ENCODE measurements at regions not wholly inside any gene's neighbourhood (a gene's known extent, or its start where the extent isn't known, plus 50 kb on each side); places are given as distances from the start of the nearest gene placed in this dataset.

DNA sequence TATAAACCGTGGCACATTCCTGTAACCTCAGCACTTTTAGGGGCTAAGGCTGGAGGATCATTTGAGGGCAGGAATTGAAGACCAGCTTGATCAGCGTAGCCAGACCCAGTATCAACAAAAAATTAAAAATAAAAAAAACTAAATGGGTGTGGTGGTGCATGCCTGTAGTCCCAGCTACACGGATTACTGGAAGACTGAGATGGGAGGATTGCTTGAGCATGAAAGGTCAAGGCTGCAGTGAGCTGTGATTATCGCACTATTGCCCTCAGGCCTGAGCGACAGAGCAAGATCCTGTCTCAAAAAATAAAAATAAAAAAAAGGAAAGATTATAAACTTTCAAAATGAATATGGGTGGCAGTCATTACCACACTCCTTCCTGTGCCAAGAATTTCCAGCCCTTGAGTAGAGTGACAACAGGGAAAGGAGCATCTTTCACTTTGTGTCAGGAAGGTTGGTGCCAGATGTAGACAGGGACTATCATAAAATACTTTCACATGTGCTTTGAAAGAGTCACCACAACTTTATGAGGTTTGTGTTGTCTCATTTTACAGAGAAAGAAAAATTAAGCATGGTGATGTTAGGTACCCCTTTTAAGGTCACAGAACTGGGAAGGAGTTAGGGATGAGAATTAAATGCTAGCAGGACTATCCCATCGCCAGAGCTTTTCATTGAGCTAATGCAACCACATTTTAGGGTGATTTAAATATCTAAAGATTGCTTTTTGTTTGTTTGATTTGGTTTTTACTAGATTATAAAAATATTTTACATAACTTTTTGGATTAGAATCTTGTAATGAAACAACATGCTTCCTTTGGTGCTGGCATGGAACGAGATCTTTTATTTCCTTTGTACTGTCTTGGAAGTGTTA is 1617.4 kb upstream of the ACVR2A start:
- DNase-seq (ENCODE audit: low read depth): no peak

DNA sequence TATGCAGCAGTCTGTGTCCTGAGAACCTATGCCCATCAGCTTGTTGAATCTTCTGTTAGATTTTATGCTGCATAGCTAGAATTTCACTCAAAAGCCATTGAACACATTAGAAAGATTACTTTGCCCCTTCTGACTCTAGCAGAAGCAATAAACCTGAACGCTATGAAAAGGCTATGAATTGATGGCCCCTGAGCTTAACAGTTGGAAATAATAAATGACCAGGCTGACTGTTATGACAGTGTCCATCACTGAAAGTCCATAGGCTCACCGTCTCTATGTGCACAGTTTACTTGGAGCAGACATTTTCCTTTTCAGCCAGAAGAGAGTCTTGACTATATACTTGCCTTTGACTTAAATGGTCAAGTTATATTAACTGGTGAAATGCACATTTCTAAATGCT is 1618.8 kb upstream of the ACVR2A start:
- no peak for DNase-seq (ENCODE audit: low read depth)

DNA sequence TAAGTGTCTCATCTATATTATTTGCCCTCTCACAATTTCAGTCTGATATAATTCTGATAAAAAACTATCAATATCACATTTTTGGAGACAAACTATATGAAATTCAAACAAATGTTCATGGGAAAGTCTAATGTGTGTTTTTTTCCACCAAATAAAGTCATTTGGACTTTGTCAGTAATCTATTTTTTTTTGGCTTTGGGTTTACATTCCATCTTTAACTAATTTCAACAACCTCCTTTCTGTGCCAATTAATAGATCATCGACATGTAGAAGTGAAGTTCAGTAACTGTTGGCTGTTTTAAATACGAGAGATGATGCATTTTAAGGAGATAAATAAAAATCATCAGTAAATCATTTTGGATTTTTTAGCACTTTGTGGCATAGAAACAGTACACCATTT is 1623.0 kb upstream of the ACVR2A start:
- no peak for DNase-seq (ENCODE audit: low read depth)

DNA sequence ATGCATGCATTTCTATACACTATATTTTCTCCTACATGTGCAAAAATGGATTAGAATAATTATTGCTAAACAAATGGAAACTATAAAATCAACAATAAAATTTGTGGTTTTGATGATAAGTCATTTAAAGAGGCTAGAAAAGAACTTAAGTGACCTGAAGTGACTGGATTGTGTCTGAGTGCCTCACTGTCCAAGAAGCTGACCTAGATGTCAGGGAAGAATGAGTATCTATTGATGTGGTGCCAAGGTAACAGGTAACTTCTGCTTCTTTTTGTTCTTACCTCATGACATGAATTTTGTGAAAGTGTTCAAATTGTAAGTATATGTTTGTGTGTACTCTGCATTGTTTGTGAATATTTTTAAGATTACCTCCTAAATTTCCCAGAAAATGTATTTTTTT is 1623.9 kb upstream of the ACVR2A start:
- no peak for DNase-seq (ENCODE audit: low read depth)

DNA sequence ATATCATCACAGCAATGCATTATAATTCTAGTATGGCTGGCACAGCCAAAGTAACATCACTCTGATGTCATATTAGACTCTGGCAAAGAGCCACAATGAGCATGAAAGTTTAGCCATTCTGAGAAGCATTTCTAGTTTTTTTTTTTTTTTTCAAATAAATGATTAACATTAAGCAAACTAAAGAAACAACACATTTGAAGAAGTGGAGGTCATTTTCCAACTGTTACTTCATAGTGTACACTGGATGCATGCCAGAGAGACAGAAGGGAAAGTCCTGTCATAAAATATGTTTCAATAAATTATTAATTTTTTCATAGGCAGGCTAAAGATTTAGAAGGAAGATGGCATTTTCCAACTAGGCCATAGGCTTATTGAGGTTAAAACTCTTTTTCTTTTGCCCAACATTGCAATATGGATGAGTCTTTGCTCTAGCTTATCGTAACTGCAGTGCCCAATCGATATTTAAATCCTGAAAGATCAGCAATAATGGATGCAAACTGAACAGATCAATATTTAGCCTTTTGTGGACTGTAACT is 1630.4 kb upstream of the ACVR2A start:
- DNase-seq (ENCODE audit: low read depth): no peak

DNA sequence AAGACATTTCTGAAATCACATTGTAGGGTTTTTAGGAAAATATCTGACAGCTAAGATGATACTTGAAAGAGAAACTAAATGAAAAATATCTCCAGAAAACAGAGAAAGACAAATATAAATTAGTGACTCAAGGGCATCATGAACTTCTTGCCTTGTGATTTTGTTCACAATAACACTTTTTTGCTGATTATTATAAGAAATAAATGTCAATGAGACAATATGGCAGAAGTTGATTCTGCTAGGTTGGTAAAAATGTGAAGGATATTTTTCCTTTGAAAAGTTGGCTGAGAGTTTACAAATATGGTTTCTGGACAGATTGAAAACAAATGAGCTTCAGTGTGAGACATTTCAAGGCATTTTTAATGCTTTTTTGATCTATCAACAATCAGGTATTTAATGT is 1631.2 kb upstream of the ACVR2A start:
- DNase-seq (ENCODE audit: low read depth): no peak

DNA sequence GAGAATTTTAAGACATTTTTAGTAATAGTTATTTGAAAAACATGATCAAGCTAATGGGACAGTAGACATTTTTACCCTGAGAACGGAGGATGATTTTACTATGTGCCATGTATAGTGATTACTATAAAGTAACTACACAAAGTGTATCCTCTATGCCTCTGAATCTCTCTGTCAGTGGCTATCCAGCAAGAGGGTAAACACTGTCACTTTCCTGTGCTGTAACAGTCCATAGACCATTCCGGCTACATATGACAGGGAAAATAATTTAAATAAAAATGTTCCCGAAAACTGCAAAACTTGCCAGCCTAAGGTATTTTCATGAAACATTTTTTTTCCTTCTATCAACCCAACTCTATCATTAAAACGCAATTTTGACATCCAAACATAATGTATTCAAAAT is 1632.2 kb upstream of the ACVR2A start:
- DNase-seq (ENCODE audit: low read depth): no peak

DNA sequence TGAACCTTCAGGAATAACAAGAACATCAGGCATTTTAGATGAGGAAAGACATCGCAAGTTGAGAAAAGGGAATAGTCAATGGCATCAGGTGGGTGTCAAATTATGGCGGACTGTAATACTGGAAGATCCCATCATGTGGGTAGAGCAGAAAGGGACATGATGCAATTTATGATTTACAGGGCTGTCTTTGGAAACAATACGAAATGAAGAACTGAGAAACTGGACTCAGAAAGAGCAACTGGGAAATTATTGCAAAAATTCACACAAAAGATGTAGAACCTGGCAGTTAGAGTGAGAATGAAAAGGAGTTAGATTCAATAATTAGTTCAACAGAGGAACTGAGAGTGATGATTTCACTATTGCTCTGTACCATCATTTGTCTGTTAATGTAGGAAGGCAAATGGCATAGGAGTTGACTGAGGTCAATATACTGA is 1635.0 kb upstream of the ACVR2A start:
- DNase-seq (ENCODE audit: low read depth): no peak

DNA sequence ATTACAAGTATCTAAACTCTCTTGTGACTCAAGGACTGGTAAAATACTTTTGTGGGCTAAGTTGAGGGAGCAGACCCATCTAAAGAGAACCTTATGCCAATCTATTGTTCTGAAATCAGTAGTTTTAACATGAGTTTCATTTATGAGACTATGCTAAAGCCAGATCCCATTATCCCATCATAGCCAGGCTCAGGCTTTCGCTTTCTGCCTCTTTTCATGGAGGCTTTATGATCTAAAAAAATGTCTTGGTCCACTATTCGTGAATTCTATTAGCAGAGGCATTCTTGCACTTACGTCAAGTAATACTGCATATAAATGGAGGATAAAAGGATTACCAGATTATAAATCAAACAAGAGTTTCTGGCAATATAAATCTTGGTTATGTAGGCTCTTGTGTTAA is 1636.9 kb upstream of the ACVR2A start:
- DNase-seq (ENCODE audit: low read depth): no peak

DNA sequence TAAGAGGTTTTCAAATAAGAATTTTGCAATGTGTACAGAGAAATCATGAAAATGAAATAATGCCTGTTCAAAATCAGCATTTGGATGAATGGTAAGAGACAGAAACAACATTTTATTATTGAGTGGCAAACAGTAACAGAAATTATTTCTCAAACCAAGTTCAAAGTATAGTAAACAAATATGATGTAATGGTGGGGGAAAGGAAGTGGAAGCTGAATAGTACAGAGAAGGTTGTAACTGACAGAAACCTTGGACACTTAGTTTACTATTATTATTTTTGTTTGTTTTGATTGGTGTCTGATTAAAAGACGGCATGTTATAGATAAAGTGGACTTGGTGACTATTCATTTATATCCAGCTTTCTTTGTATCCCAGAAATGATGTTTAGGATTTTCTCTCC is 1637.4 kb upstream of the ACVR2A start:
- DNase-seq (ENCODE audit: low read depth): no peak

DNA sequence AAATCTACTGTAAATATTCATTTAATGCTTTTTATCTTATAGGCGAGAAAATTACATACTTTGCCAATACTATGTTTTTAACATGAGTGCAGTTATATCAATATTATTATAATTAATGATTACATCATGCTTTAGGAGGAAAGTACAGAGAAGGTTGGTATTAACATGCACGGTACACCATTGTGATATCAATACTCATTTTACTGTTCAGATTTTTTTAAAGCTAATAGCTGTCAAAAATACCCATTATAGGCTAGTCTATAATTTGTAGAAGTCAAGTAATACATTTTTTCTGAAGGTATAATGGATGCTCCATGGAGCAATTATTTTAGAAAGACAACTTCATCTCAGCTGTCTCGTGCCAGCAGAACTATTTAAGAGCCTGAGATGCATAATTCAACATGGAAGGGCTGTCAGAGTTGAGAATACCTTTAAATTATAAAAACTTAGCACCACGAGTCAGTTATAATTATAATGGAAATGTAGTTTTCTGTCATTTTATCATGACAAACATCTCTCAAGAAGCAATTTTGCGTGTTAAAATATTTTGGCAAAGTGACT is 1641.7 kb upstream of the ACVR2A start:
- no peak for DNase-seq (ENCODE audit: low read depth)

DNA sequence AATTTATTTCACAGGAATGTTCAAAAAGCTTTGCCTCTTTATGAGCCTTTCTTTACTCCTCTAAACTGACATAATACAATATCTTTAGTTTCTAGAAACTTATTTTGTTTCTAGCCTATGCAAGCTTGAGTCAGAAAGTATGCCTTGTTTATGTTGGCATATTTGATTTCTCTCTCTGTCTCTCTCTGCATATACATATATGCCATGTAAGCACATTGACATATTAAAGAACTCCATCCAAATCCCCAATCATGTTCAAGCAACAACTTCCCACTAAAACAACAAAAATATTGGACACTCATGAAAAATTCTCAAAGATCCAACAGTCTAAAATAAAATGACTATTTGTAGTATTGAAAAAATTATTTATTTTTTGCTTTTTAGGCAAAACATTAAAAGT is 1651.2 kb upstream of the ACVR2A start:
- no peak for DNase-seq (ENCODE audit: low read depth)

DNA sequence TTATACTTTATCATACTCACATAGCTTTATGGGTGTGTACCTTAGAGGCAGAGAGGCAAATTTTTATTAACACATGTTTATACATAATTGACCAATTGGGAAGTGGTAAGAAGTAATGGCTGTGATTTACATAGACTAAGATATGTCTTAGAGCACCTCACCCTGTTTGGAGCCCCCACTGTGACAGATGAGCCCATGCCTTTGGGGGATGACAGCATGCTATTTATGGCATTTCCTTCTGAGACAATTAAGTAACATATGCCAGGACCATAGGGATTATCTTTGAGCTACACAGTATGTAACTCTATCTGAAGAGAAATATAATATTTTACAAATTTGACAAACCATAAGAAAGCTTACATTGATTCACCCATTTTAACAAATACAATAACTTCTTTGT is 1655.3 kb upstream of the ACVR2A start:
- DNase-seq (ENCODE audit: low read depth): no peak

DNA sequence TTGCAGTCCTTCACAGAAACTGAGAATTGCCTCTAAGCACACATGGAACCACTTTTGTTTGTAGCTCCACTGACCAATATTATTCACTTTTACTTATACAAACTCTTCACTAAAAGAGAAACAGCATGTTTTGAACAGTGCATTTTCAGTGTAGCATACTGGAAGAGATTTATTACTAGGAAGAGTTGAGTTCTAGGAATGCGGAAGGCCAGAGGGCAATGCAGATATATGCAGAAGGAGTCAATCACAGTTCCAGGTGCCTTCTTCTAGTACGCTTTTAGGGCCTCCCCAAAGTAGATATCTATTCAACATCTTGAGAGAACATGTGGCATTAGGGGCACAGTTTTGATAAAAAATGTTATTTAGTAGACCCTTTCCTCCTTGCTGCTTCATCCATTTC is 1654.0 kb upstream of the ZEB2 start:
- no peak for DNase-seq (ENCODE audit: low read depth)

DNA sequence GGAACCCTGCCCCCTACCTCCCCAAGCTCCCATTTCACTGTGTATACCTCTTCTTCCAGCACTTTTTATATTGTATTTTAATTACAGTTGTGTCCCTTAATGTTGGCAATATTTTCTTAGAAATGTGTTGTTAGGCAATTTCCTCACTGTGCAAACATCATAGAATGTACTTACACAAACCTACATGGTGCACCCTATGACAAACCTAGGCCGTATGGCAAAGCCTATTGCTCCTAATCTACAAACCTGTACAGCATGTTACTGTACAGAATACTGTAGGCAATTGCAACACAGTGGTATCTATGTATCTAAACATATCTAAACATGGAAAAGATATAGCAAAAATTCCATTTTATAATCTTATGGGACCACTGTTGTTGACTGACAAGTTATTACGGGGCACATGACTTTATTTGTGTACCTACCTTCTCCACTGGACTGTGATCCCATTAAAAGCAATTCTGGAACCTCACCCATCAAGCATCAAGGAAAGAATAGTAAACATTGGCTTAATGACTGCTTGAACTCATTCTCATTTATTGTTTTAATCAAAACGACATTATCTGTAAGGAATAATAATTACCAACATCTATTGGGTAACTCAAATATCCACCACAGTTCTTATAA is 1641.5 kb upstream of the ZEB2 start:
- no peak for DNase-seq (ENCODE audit: low read depth)

DNA sequence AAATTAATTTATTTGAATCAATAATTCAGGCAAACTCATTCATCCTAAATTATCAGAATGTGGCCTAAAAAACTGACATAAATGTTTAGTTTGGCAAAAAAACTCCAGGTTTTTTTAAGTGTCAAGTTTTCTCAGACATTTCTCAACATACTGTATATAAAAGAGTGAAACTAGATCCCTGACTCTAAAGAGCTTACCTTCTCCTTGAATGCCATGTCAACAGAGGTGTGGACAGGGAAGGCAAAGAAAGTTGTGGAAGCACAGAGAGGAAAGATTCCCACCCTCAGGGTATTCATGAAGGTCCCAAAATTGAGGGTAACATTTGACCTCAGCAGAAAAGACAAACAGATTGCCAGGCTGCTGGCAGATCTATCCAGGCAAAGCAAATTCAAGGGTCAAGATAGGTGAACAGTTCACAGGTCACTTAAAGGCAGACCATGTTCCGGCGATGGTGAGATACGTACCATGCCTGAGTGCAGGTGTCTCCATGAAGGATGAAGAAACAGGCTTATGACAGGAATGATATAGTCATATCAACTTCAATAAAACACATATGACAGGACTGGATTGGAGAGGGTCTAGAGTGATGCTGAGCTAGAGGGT is 1638.3 kb upstream of the ZEB2 start:
- DNase-seq (ENCODE audit: low read depth): no peak

DNA sequence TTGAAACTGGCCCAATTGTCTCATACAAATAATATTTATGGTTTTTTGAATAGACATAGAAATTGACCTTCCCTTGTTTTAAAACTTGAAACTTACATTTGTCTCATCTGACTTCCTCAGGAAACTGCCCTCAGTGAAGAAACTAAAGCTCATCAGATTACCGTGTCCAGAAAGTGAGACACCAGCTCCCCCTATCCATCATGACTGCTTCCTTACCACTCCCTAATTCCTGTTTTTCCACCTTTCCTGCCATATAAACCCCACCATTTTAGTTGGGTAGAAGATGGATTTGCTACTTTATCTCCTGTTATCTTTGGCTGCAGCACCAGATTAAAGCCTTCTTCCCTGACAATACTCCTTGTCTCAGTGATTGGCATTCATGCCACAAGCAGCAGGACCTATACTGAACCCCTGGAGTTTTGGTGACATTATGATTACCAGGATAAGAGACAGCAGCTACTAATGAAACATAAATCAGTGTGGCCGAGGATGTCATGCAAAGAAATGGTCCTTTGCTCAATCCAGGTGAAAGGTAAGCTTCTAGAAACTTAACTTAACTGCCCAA is 1627.6 kb upstream of the ZEB2 start:
- no peak for DNase-seq (ENCODE audit: low read depth)

DNA sequence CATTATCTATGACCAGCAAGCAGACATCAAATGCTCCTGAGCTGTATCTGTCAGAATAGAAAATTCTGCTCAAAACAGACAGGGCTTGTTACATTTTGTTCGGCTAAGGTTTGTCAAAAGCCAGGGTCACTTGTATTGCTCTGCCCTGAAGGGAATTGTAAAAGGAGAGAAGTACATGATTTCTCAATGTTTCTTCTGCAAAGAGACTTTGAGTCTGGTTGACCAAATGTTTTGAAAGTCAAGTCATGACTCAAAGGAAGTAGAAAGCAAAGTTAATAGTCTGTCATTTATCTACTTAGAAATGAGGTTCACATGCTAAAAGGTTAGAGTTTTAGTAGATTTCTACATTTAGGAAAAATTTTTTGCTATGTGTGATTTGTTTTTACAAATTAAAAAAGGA is 1624.1 kb upstream of the ZEB2 start:
- DNase-seq (ENCODE audit: low read depth): no peak

DNA sequence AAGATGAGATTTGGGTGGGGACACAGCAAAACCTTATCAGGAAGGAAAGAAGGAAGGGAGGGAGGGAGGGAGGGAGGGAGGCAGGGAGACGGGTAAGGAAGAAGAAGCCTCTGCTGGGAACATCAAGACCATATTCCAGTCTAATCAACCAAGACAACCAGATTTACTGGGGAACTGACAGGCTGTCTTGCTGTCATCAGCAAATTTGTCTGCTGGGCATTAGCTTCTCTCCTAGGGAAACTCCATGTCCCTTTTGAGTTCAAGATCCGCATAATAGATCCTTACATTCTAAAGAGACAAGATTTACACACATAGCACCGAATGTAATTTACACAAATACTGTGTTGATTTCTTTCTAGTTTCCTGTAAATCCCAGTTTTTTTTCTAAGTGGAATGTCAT is 1618.9 kb upstream of the ZEB2 start:
- no peak for DNase-seq (ENCODE audit: low read depth)

DNA sequence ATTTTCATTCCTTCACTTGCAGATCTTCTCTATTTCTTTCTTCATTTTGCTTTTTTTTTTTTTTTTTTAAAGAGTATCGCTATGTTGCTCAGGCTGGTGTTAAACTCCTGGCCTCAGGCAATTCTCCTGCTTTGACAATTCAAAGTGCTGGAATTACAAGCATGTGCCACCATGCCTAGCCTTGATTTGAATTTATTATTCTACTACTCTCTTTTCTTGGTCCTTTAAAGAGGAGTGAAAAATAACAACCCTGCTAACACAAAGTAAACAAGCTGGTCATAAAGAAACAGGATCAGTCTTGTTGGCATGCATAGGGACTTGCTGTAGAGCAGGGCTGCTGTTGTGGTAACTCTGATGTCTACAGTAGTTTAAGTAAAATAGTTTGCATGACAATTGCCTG is 1615.3 kb upstream of the ZEB2 start:
- DNase-seq (ENCODE audit: low read depth): no peak

DNA sequence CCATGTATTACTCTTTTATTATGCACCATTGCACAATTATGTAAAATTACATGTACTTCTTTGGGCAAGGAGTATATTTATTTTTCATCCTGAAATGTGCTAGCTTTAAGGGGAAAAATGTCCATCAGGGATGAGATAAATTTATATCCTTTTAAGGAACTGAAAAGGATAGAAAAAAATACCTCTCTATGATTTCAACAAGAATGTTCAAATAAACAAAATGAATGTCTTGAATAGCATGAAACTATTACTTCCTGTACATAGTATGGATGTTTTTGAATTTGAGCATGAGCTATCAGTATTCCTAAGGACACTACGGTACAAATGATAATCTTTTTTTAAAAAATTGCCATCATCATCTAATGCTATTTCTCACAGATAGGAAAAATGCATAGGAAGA is 1611.9 kb upstream of the ZEB2 start:
- no peak for DNase-seq (ENCODE audit: low read depth)

DNA sequence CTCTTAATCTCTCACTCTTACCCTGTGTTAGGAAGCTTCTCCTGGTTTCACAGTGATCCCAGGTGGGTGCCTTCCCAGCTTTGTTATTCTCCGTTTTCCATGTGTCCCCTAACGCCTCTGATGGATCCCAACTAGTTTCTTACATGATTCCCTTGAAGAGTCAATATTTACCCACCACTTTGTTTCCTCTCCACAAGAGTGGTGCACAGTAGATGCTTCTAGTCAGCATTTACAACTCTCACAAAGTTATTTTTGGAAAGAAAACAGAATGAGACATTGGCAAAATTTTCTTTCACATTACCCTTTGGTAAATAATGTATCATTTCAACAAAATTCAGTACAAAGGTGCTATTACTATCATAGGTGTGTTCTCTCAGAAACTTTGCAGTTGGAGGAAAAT is 1611.1 kb upstream of the ZEB2 start:
- DNase-seq (ENCODE audit: low read depth): no peak

DNA sequence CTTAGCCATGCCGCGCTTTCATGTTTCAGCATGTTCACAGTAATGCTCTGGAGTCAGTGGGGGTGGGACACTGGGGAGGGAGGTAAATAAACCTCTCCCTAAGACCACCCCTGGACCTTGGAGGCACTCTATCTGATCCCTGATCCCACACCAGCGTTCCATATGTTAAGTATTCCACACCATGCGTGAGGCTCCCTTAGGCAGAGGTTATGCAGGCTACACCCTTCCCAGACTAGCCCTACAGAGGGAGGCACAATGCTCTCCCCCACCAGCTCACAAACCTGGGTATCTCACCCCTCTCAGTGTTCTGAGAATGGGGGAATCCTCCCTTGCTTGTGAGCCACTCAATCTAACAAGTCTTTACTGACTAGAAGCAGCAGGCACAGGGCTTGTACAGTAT is 1610.4 kb upstream of the ZEB2 start:
- DNase-seq (ENCODE audit: low read depth): no peak
